Nephron (organoid): ENCODE measurements at regions not wholly inside any gene's neighbourhood (a gene's known extent, or its start where the extent isn't known, plus 50 kb on each side); places are given as distances from the start of the nearest gene placed in this dataset.

ENCODE experiments used
- H3K27ac Mint-ChIP-seq, 3 experiments: 2 replicates each; pipeline ENCODE4 v1.8.0; 2020; ENCODE audit warnings: mixed read lengths in 3 of 3, mild to moderate bottlenecking in 2 of 3, moderate library complexity in 1 of 3
- H3K27me3 Mint-ChIP-seq: 2 replicates; pipeline ENCODE4 v1.8.0; 2021; ENCODE audit warnings: low read depth, mild to moderate bottlenecking, moderate library complexity, mixed read lengths
- H3K36me3 Mint-ChIP-seq: 2 replicates; pipeline ENCODE4 v1.8.0; 2020; ENCODE audit warnings: low read depth, mixed read lengths
- H3K4me1 Mint-ChIP-seq: 2 replicates; pipeline ENCODE4 v1.8.0; 2020; ENCODE audit warnings: mixed read lengths
- H3K4me3 Mint-ChIP-seq, 3 experiments: 2 replicates each; pipeline ENCODE4 v1.8.0; 2020; ENCODE audit warnings: mild to moderate bottlenecking in 3 of 3, mixed read lengths in 3 of 3, moderate library complexity in 2 of 3
- H3K9me3 Mint-ChIP-seq: 2 replicates; pipeline ENCODE4 v1.8.0; 2020; ENCODE audit warnings: mixed read lengths
- TF ChIP-seq, protein P1 (sequence below), 3 experiments: fragments of 200-600 bp; sonication (generic); IDR thresholded peaks; one replicate each; pipeline ENCODE4 v1.5.0; 2021; ENCODE audit warnings: antibody characterized with exemption in 3 of 3; ENCODE audit not compliant: unreplicated experiment in 3 of 3

DNA sequence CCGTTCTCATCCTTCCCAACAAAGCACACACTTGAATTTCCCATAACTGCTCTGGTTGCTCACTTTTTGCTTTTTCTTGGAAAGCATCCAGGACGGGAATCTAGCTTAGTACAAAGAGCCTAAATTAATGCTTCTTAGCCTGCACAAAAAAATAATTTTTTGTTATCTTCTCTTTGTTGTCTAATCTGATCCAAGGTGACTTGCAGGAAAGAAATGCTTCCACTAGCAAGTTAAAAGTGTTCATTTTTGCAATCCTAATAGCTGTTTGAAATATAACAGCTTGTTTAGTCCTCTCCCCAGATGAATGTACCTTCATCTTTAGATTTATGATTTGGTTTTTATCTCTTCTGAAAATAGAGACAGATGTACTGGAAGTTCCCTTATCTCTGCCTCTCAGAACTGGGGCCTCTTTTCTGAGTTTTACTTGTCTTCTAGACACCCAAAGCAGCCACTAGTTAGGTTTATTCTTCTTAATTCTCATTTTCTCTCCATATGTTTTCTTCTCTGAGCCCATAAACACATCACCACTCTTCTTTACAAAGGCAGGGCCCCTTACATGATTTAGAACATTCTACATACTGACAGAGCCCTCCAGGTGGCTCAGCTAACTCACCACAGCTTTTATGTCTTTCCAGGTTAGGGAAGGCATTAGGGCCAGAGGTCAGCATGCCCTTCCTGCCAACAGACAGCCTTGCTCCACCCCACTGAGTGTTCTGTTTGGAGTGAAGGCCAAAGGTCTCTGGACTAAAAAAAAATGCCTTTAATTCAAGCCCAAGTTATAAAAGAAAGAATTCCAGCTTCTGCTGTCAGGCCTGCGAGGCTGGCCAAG is 74.7 kb upstream of the MAP4K3 start:
- no peaks in the 10 kb centered on the region for H3K27me3 Mint-ChIP-seq
- no peaks in the 10 kb centered on the region for H3K36me3 Mint-ChIP-seq
- peaks cover 82% of the 10 kb centered on the region for H3K4me1 Mint-ChIP-seq
- peak overlapping the region in 2 of 3 experiments; percentile 0 to 3 for H3K4me3 Mint-ChIP-seq
- TF ChIP-seq, protein P1, sequence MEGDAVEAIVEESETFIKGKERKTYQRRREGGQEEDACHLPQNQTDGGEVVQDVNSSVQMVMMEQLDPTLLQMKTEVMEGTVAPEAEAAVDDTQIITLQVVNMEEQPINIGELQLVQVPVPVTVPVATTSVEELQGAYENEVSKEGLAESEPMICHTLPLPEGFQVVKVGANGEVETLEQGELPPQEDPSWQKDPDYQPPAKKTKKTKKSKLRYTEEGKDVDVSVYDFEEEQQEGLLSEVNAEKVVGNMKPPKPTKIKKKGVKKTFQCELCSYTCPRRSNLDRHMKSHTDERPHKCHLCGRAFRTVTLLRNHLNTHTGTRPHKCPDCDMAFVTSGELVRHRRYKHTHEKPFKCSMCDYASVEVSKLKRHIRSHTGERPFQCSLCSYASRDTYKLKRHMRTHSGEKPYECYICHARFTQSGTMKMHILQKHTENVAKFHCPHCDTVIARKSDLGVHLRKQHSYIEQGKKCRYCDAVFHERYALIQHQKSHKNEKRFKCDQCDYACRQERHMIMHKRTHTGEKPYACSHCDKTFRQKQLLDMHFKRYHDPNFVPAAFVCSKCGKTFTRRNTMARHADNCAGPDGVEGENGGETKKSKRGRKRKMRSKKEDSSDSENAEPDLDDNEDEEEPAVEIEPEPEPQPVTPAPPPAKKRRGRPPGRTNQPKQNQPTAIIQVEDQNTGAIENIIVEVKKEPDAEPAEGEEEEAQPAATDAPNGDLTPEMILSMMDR (IDR thresholded peaks at IDR 0.05; ENCODE audit: unreplicated experiment in 3 of 3) = no peak
- no peaks in the 10 kb centered on the region for H3K9me3 Mint-ChIP-seq
- H3K27ac Mint-ChIP-seq = peak overlapping the region; percentile 92 to 98 (median 96)

DNA sequence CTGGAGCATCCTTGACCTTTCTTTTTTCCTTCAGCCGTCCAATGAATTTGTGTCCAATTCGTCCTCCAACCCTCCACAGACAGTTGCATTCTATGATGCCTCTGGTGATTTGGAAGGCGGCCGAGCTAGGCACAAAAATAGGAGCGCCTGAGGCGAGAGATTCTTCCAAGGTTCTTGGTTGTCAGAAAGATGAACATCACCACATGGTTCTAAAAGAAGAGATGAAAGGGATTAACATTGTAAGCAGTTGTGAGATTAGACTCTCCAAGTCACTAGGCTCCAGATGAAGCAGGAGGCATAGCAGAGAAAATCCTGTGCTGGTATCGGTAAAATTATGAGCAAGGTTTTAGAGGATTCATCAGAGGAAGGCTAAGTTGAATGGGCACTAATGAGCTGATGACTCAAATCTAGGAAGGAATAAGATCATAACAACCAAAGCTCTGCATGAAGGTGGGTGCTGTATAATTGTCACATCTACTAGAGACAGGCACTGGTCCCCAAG is 75.4 kb upstream of the MAP4K3 start:
- peaks cover 85% of the 10 kb centered on the region for H3K4me1 Mint-ChIP-seq
- H3K4me3 Mint-ChIP-seq = peak overlapping the region in 1 of 3 experiments; percentile 4
- H3K9me3 Mint-ChIP-seq = no peaks in the 10 kb centered on the region
- H3K27me3 Mint-ChIP-seq = no peaks in the 10 kb centered on the region
- H3K27ac Mint-ChIP-seq = peak overlapping the region; percentile 92 to 98 (median 96)
- H3K36me3 Mint-ChIP-seq = no peaks in the 10 kb centered on the region
- TF ChIP-seq, protein P1 (IDR thresholded peaks at IDR 0.05; ENCODE audit: unreplicated experiment in 3 of 3) = no peak

DNA sequence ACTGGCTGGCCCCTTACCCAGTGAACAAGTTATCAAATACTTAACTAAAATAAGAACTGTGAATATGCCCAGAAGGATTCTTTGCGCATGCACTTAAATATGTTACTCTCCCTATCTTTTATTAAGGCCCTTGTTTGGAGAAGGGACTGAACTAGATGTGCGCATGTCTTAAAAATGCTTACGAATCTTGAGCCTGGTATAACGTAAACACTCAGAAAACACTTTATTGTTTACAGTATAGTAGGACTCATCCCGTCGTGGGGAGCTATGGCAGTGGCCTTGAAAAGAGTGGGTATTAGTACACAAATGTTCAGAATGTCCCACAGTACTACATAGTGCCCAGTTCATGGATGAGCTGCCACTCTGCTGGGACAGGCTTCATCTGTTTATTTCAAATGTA is 75.9 kb upstream of the MAP4K3 start:
- Mint-ChIP-seq H3K9me3 (no peaks in the 10 kb centered on the region), H3K36me3 (no peaks in the 10 kb centered on the region), H3K27ac (peak overlapping the region; percentile 92 to 98 (median 96)), H3K4me1 (peaks cover 85% of the 10 kb centered on the region), H3K4me3 (no peak overlapping the region), H3K27me3 (no peaks in the 10 kb centered on the region)
- TF ChIP-seq, protein P1 (IDR thresholded peaks at IDR 0.05; ENCODE audit: unreplicated experiment in 3 of 3) = no peak

DNA sequence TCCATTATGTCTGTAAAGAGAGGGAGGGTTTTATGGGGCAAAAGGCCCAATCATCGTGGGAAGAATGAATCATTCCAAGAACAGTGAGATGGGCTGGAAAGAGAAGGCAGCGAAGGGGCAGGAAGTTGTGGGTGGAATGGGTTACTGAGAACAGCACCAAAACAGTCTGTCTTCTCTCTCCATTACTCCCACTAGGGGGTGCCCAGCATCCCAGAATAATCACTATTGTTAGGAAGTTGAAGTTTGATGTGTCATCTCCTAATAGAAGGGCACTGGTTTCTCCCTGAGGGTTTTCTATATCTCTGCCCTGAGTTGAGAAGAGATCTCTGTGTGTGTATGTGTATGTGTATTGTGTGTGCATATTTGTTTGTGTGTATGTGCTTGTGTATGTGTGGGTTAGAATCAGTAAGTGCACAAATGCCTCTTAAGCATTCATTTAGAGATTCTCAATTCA is 76.6 kb upstream of the MAP4K3 start:
- TF ChIP-seq, protein P1 (IDR thresholded peaks at IDR 0.05; ENCODE audit: unreplicated experiment in 3 of 3) = peak; percentile 34 to 55 (median 49)
- Mint-ChIP-seq H3K4me1 (peaks cover 80% of the 10 kb centered on the region), H3K9me3 (no peaks in the 10 kb centered on the region)

DNA sequence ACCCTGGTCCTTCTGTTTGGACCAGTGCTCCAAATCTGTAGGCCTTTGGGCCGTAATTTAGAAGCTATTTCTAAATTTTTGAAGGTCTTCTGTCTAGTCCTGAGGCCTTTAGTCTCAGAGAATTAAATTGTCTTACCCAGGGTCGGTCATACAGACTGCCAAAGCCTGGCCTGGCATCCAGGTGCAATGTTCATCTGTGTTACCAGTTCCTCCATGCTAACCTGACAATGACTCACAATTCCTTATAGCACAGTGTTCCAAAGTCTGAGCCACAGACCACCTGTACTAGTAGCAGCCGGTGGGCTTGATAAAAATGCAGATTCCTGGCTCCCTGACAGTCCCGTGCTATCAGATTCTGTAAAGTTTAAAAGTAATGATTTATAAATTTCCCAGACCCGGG is 77.7 kb upstream of the MAP4K3 start:
- Mint-ChIP-seq H3K27me3 (no peaks in the 10 kb centered on the region), H3K4me3 (no peak overlapping the region), H3K36me3 (peaks cover 5% of the 10 kb centered on the region), H3K4me1 (peaks cover 69% of the 10 kb centered on the region), H3K9me3 (no peaks in the 10 kb centered on the region), H3K27ac (peak overlapping the region in 1 of 3 experiments; percentile 95)
- TF ChIP-seq, protein P1 (IDR thresholded peaks at IDR 0.05; ENCODE audit: unreplicated experiment in 3 of 3) = no peak

More for the DNA sequence above, 76.6 kb upstream of the MAP4K3 start:
- peak overlapping the region; percentile 92 to 98 (median 96) for H3K27ac Mint-ChIP-seq
- H3K36me3 Mint-ChIP-seq = peaks cover 3% of the 10 kb centered on the region
- no peaks in the 10 kb centered on the region for H3K27me3 Mint-ChIP-seq
- H3K4me3 Mint-ChIP-seq = no peak overlapping the region
